ENCODE measurements at regions not wholly inside any gene's neighbourhood (a gene's known extent, or its start where the extent isn't known, plus 50 kb on each side); places are given as distances from the start of the nearest gene placed in this dataset.

DNA sequence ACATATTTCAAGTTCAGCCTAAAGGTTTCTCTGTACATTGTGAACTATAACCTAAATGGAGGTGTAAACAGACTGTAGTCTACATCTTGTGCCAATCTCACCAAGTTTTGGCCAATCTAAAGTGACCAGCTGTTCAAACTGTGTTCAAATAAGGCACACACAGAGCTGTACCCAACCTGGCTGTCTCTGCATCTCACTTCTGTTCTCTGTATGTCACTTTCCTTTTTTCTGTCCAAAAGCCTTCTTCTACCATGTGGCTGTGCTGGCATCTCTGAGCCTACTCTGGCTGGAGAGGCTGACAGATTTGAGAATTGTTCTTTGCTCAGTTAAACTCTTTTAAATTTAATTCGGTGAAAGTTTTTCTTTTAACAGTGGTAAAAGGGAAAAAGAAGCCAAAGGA lies 817.9 kb downstream of the SOCS6 start:
- TF ChIP-seq EZH2phosphoT487 (IDR thresholded peaks at IDR 0.05), result no peak
- no peak for TF ChIP-seq EZH2 (IDR thresholded peaks at IDR 0.05)
- TF ChIP-seq, protein P1, sequence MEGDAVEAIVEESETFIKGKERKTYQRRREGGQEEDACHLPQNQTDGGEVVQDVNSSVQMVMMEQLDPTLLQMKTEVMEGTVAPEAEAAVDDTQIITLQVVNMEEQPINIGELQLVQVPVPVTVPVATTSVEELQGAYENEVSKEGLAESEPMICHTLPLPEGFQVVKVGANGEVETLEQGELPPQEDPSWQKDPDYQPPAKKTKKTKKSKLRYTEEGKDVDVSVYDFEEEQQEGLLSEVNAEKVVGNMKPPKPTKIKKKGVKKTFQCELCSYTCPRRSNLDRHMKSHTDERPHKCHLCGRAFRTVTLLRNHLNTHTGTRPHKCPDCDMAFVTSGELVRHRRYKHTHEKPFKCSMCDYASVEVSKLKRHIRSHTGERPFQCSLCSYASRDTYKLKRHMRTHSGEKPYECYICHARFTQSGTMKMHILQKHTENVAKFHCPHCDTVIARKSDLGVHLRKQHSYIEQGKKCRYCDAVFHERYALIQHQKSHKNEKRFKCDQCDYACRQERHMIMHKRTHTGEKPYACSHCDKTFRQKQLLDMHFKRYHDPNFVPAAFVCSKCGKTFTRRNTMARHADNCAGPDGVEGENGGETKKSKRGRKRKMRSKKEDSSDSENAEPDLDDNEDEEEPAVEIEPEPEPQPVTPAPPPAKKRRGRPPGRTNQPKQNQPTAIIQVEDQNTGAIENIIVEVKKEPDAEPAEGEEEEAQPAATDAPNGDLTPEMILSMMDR (IDR thresholded peaks at IDR 0.05), result no peak
- H3K4me1 ChIP-seq, result no peaks in the 10 kb centered on the region
- Mint-ChIP-seq H3K4me3 (no peak overlapping the region), H3K36me3 (no peaks in the 10 kb centered on the region), H3K27me3 (ENCODE audit: insufficient read depth, low read depth) (no peaks in the 10 kb centered on the region), H3K4me1 (peaks cover 7% of the 10 kb centered on the region), H3K27ac (no peak overlapping the region), H3K9me3 (no peaks in the 10 kb centered on the region)
- no peak for DNase-seq (ENCODE audit: low spot score)
- H3K9me3 ChIP-seq (ENCODE audit: low read depth), result no peaks in the 10 kb centered on the region
- no peak overlapping the region for H3K4me2 ChIP-seq
- H3K9ac ChIP-seq, result no peak overlapping the region
- no peaks in the 10 kb centered on the region for H3K79me2 ChIP-seq (ENCODE audit: low read depth)
- H3K36me3 ChIP-seq, result no peaks in the 10 kb centered on the region
- peak overlapping the region; percentile 92 for H2AFZ ChIP-seq (replicated peaks)
- H3F3A ChIP-seq (ENCODE audit: low read depth), result no peaks in the 10 kb centered on the region
- no peak overlapping the region for H3K4me3 ChIP-seq
- H3K27me3 ChIP-seq, result no peaks in the 10 kb centered on the region
- H3K27ac ChIP-seq, result no peak overlapping the region
- H4K20me1 ChIP-seq (ENCODE audit: low read depth), result no peaks in the 10 kb centered on the region

DNA sequence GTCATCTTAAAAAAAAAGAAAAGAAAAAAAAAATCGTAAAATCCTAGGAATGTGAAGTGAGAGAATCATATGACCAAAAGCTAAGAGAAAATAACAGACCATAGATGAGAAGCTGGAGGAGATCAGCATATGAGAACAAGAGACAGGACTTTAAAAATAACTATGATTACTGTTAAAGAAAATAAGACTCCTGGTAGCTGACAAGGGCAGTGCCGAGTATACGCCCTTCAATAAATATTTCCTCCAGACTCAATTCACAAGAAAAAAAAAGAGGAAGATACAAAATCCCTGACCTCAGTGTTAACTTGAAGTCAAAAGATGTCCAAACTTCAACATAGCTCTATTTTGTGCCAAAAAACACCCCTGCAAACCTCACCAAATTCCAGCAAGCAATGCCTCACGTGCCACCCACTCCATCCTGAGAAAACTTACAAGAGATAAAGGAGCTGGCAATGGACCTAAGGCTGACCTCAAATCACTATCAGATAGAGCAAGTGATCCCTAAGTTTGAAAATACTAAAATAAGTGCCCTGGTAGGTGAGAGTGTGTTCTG lies 817.2 kb downstream of the SOCS6 start:
- no peak overlapping the region for H3K9ac ChIP-seq
- H3K27ac ChIP-seq, result no peak overlapping the region
- H3K36me3 ChIP-seq, result no peaks in the 10 kb centered on the region
- Mint-ChIP-seq H3K36me3 (no peaks in the 10 kb centered on the region), H3K27ac (no peak overlapping the region), H3K4me3 (no peak overlapping the region), H3K27me3 (ENCODE audit: insufficient read depth, low read depth) (no peaks in the 10 kb centered on the region), H3K4me1 (peaks cover 7% of the 10 kb centered on the region), H3K9me3 (no peaks in the 10 kb centered on the region)
- no peak overlapping the region for H3K4me2 ChIP-seq
- no peaks in the 10 kb centered on the region for H3K27me3 ChIP-seq
- no peaks in the 10 kb centered on the region for H4K20me1 ChIP-seq (ENCODE audit: low read depth)
- no peak for DNase-seq (ENCODE audit: low spot score)
- TF ChIP-seq EZH2 (IDR thresholded peaks at IDR 0.05) (no peak), EZH2phosphoT487 (IDR thresholded peaks at IDR 0.05) (no peak)
- TF ChIP-seq, protein P1 (IDR thresholded peaks at IDR 0.05), result no peak
- H3K4me1 ChIP-seq, result no peaks in the 10 kb centered on the region
- no peaks in the 10 kb centered on the region for H3F3A ChIP-seq (ENCODE audit: low read depth)
- H3K4me3 ChIP-seq, result no peak overlapping the region
- H3K79me2 ChIP-seq (ENCODE audit: low read depth), result no peaks in the 10 kb centered on the region
- H3K9me3 ChIP-seq (ENCODE audit: low read depth), result no peaks in the 10 kb centered on the region
- no peak overlapping the region for H2AFZ ChIP-seq (replicated peaks)

DNA sequence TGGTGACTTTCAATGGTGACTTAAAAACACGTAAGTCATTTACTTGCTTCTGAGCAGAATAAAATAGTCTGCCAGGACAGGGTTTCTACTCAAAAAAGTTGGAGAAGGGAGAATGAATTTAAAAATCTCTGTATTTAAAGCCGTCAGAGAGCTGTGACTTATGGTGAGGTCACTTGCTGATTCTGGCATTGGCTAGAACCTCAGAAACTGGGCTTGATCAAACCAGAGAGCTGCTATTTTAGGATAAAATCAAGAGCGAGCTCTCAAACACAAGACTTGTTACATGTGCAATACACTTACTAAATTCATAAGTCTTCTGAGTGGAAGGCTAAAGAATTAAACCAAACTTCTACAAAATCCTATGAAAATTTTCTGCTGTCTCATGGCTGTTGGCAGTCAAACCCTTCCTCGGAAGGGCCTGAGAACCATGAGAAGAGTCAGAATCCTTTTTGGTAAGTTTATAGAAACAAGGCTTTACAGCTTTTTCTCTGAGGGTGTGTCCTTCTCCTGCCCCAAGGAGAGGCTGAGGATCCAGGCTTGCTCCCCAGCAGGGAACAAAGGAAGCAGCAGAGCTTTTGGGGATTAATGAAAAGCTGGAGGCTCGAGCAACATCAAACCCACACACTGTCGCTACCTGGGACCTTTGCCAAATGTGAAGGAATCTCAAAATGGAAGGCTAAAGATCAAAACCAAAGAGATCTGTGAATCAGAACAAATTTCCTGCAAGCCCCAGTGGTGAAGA lies 816.4 kb downstream of the SOCS6 start:
- Mint-ChIP-seq H3K9me3 (no peaks in the 10 kb centered on the region), H3K27me3 (ENCODE audit: insufficient read depth, low read depth) (no peaks in the 10 kb centered on the region), H3K4me1 (peaks cover 7% of the 10 kb centered on the region), H3K4me3 (no peak overlapping the region), H3K27ac (no peak overlapping the region), H3K36me3 (no peaks in the 10 kb centered on the region)
- Histone ChIP-seq H3K9ac (no peak overlapping the region), H3K4me1 (no peaks in the 10 kb centered on the region), H3K27ac (no peak overlapping the region), H3F3A (ENCODE audit: low read depth) (no peaks in the 10 kb centered on the region), H4K20me1 (ENCODE audit: low read depth) (no peaks in the 10 kb centered on the region), H3K36me3 (no peaks in the 10 kb centered on the region), H3K27me3 (no peaks in the 10 kb centered on the region), H3K4me2 (no peak overlapping the region), H3K9me3 (ENCODE audit: low read depth) (no peaks in the 10 kb centered on the region), H3K4me3 (no peak overlapping the region), H2AFZ (replicated peaks) (no peak overlapping the region), H3K79me2 (ENCODE audit: low read depth) (no peaks in the 10 kb centered on the region)
- DNase-seq (ENCODE audit: low spot score), result peak; percentile 16
- TF ChIP-seq EZH2phosphoT487 (IDR thresholded peaks at IDR 0.05) (no peak), EZH2 (IDR thresholded peaks at IDR 0.05) (no peak)
- TF ChIP-seq, protein P1 (IDR thresholded peaks at IDR 0.05), result no peak
